ENCODE measurements at regions not wholly inside any gene's neighbourhood (a gene's known extent, or its start where the extent isn't known, plus 50 kb on each side); places are given as distances from the start of the nearest gene placed in this dataset.

DNA sequence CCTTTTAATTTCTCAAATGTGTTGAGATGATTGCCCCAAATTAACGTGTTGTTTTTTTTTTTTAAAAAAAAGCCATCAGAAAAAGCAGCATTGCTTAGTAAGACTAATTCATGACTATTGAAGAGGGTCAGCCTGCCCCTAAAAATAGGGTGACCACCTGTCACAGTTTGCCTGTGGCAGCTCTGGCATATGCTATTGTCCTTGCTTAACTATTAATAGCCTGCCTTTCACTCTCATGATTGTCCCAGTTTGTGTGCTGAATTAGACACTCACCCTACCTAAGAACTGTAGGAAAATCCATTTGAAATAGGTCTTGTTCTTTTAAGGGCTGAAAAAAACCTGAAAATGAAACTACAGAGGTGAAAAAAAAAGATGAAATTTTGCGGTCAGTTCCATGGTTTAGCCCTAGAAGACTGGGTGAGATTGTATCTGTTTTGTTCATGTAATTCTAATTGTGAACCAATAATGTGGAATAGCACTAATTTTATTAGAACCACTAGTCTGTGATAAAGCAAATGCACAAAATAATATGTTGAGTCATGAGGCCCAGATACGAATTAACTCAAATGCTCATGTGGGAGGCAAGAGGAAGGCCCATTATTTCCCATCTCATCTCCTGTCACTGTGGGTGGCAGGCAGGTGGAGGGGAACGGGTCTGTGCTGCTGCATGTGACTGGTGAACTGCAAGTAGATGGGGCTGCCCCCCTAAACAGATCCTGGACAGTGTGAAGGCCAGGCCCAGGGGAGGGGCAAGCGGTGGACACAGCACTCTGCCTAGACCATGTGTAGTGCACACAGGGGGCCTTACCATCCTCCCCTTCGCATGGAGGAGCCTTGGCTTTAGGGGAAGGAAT, 265.4 kb upstream of the NFE2L3 start:
- Histone ChIP-seq H3K36me3 (no peaks in the 10 kb centered on the region), H3K4me1 (no peaks in the 10 kb centered on the region), H3K4me3 (no peak overlapping the region), H3K9me3 (no peaks in the 10 kb centered on the region), H3K27me3 (peaks cover 83% of the 10 kb centered on the region), H3K27ac (no peak overlapping the region)
- ATAC-seq = no peak
- TF ChIP-seq, protein P1, sequence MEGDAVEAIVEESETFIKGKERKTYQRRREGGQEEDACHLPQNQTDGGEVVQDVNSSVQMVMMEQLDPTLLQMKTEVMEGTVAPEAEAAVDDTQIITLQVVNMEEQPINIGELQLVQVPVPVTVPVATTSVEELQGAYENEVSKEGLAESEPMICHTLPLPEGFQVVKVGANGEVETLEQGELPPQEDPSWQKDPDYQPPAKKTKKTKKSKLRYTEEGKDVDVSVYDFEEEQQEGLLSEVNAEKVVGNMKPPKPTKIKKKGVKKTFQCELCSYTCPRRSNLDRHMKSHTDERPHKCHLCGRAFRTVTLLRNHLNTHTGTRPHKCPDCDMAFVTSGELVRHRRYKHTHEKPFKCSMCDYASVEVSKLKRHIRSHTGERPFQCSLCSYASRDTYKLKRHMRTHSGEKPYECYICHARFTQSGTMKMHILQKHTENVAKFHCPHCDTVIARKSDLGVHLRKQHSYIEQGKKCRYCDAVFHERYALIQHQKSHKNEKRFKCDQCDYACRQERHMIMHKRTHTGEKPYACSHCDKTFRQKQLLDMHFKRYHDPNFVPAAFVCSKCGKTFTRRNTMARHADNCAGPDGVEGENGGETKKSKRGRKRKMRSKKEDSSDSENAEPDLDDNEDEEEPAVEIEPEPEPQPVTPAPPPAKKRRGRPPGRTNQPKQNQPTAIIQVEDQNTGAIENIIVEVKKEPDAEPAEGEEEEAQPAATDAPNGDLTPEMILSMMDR (IDR thresholded peaks at IDR 0.05) = no peak
- WGBS, 2 donors (ENCODE audit: low coverage in 1 of 2) = 67 to 75% methylated on average over 2 to 4 of the region's 6 CpGs

DNA sequence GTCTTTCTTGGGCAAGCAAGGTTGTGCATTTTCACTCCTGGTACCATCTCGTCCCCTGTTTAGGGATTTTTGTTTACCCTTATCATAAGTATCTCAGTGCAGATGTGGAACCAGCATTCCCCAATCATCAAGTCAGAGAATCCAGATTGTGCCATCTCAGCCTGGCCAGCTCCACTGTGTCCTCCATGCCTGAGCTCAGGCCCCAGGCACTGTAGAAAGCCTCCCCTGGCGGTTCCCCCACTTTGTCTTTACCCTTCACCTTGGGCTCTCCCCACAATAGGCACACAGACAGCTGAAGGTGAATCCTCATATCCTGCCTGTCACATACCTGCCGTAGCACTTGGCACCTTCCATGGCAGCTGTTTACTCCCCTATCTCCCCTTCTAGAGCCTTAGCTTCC, 264.7 kb upstream of the NFE2L3 start:
- Histone ChIP-seq H3K27me3 (peaks cover 77% of the 10 kb centered on the region), H3K4me1 (no peaks in the 10 kb centered on the region), H3K27ac (no peak overlapping the region), H3K4me3 (no peak overlapping the region), H3K9me3 (no peaks in the 10 kb centered on the region), H3K36me3 (no peaks in the 10 kb centered on the region)
- TF ChIP-seq EP300 (IDR thresholded peaks at IDR 0.05) = no peak
- no peak for TF ChIP-seq POLR2AphosphoS5 (IDR thresholded peaks at IDR 0.05)
- TF ChIP-seq, protein P1 (IDR thresholded peaks at IDR 0.05) = no peak
- no peak for TF ChIP-seq POLR2A (IDR thresholded peaks at IDR 0.05)
- WGBS, 2 donors (ENCODE audit: low coverage in 1 of 2) = 97% methylated on average over 3 of the region's 3 CpGs; no CpG with 5 or more reads in 1 of the 2 donors
- ATAC-seq = no peak

DNA sequence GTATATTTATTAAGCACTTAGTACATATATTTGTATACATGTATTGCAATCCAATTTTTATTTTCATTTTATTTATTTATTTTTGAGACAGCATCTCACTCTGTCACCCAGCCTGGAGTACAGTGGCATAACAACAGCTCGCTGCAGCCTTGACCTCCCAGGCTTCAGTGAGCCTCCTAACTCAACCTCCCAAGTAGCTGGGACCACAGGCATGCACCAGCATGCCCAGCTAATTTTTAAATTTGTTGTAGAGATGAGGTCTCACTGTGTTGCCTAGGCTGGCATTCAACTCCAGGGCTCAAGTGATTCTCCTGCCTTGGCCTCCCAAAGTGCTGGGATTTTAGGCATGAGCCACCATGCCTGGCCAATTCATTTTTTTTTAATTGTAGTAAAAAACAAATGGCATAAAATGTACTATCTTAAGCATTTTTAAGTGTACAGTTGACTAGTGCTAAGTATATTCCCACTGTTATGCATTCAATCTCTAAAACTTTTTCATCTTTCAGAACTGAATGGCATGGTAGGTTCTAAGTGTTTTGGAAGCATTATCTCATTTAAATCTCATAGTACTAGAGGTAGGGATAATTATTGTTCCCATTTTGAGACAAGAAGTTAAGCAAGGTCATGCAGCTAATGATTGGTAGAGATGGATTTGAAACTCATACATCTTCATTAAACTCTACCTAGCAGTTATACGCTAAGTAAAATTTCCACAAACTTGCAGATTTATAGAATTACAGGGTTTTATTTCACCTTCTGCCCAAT, 264.0 kb upstream of the NFE2L3 start:
- Histone ChIP-seq H3K9me3 (no peaks in the 10 kb centered on the region), H3K36me3 (no peaks in the 10 kb centered on the region), H3K27ac (no peak overlapping the region), H3K27me3 (peaks cover 69% of the 10 kb centered on the region), H3K4me3 (no peak overlapping the region), H3K4me1 (peaks cover 0 to 4% (median 0%) of the 10 kb centered on the region in 3 donors)
- TF ChIP-seq EP300 (IDR thresholded peaks at IDR 0.05) = no peak
- TF ChIP-seq POLR2AphosphoS5 (IDR thresholded peaks at IDR 0.05) = no peak
- TF ChIP-seq POLR2A (IDR thresholded peaks at IDR 0.05) = no peak
- TF ChIP-seq, protein P1 (IDR thresholded peaks at IDR 0.05) = no peak
- no peak for ATAC-seq
- WGBS, 2 donors (ENCODE audit: low coverage in 1 of 2) = 93 to 100% methylated on average over 2 of the region's 2 CpGs

DNA sequence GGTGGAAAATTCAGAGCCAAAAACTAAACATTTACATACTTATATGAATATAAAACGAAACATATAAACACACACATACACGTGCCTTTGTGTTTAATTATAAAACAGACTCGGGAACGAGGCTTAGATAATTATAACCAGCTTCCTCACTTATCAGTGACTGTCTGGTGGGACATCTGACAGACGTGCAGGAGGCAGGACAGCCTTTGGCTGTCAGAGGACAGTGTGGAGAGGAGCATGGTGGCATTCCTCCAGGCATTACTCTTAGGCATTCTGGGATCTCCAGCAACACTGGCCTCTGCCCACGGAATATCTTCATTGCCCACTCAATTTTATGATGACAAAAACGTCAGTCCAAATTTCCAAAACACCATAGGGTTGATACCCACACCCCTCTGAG, 262.2 kb upstream of the NFE2L3 start:
- H3K27me3 ChIP-seq = peaks cover 68% of the 10 kb centered on the region
- 23 to 38% methylated on average over 6 to 7 of the region's 7 CpGs for WGBS, 2 donors (ENCODE audit: low coverage in 1 of 2)
- no peak for ATAC-seq

More for the DNA sequence above, 262.2 kb upstream of the NFE2L3 start:
- H3K9me3 ChIP-seq = no peaks in the 10 kb centered on the region
- no peaks in the 10 kb centered on the region for H3K36me3 ChIP-seq
- H3K4me3 ChIP-seq = no peak overlapping the region
- TF ChIP-seq POLR2A (IDR thresholded peaks at IDR 0.05) (no peak), POLR2AphosphoS5 (IDR thresholded peaks at IDR 0.05) (no peak), EP300 (IDR thresholded peaks at IDR 0.05) (no peak)
- TF ChIP-seq, protein P1 (IDR thresholded peaks at IDR 0.05) = no peak
- no peak overlapping the region for H3K27ac ChIP-seq
- H3K4me1 ChIP-seq = peaks cover 0 to 11% (median under 1%) of the 10 kb centered on the region in 3 donors

All from gastroesophageal sphincter (tissue), 4 donors.